ENCODE measurements at regions not wholly inside any gene's neighbourhood (a gene's known extent, or its start where the extent isn't known, plus 50 kb on each side); places are given as distances from the start of the nearest gene placed in this dataset.

GRCh38 chr2:195505701-195506100 is 151.3 kb upstream of the SLC39A10 start:
- TF ChIP-seq CTCF (conservative IDR thresholded peaks at IDR 0.05; ENCODE audit: low read length) = no peak
- TF ChIP-seq EZH2phosphoT487 (IDR thresholded peaks at IDR 0.05; ENCODE audit: borderline replicate concordance, low read depth, low read length) = no peak
